ENCODE measurements at regions not wholly inside any gene's neighbourhood (a gene's known extent, or its start where the extent isn't known, plus 50 kb on each side); places are given as distances from the start of the nearest gene placed in this dataset.

- no peak for DNase-seq
- Histone ChIP-seq H3K9ac (ENCODE audit: insufficient read depth in 1 of 2, low read length in 2 of 2) (no peak overlapping the region), H3K9me3 (ENCODE audit: control insufficient read depth in 4 of 4, insufficient read depth in 3 of 4, low read length in 3 of 4) (peaks cover 0 to 5% (median 2%) of the 10 kb centered on the region in 4 donors), H3K36me3 (ENCODE audit: control insufficient read depth in 4 of 4, insufficient read depth in 4 of 4, low read length in 4 of 4) (no peaks in the 10 kb centered on the region), H3K4me3 (no peak overlapping the region), H3K4me1 (ENCODE audit: control insufficient read depth in 5 of 5, insufficient read depth in 5 of 5, low read length in 5 of 5) (no peaks in the 10 kb centered on the region), H3K27ac (ENCODE audit: low read depth in 1 of 2, low read length in 1 of 2) (no peak overlapping the region), H3K27me3 (ENCODE audit: control insufficient read depth in 3 of 3, insufficient read depth in 3 of 3, low read length in 2 of 3) (no peaks in the 10 kb centered on the region)
- WGBS, 2 donors = 63 to 65% methylated on average over 3 of the region's 3 CpGs
- TF ChIP-seq CTCF (IDR thresholded peaks at IDR 0.05; ENCODE audit: control extremely low read depth, extremely low read depth) = no peak
- no peak for ATAC-seq (ENCODE audit: insufficient read depth, low FRiP score)
Observed at GRCh38 chr12:58369576-58369975, 428.2 kb downstream of the ATP23 start.

- no peak overlapping the region for H3K4me3 ChIP-seq
- WGBS, 2 donors = 89 to 96% methylated on average over 3 of the region's 3 CpGs
- H3K27me3 ChIP-seq (ENCODE audit: control insufficient read depth in 3 of 3, insufficient read depth in 3 of 3, low read length in 2 of 3) = no peaks in the 10 kb centered on the region
- H3K9ac ChIP-seq (ENCODE audit: insufficient read depth in 1 of 2, low read length in 2 of 2) = no peak overlapping the region
- ATAC-seq (ENCODE audit: insufficient read depth, low FRiP score) (no peak), DNase-seq (no peak)
- TF ChIP-seq CTCF (IDR thresholded peaks at IDR 0.05; ENCODE audit: control extremely low read depth, extremely low read depth) = no peak
- no peaks in the 10 kb centered on the region for H3K4me1 ChIP-seq (ENCODE audit: control insufficient read depth in 5 of 5, insufficient read depth in 5 of 5, low read length in 5 of 5)
- H3K27ac ChIP-seq (ENCODE audit: low read depth in 1 of 2, low read length in 1 of 2) = no peak overlapping the region
- peaks cover 0 to 5% (median 2%) of the 10 kb centered on the region in 4 donors for H3K9me3 ChIP-seq (ENCODE audit: control insufficient read depth in 4 of 4, insufficient read depth in 3 of 4, low read length in 3 of 4)
- no peaks in the 10 kb centered on the region for H3K36me3 ChIP-seq (ENCODE audit: control insufficient read depth in 4 of 4, insufficient read depth in 4 of 4, low read length in 4 of 4)
Observed at GRCh38 chr12:58372298-58372697, 430.9 kb downstream of the ATP23 start.

GRCh38 chr12:58378028-58378427 lies 436.7 kb downstream of the ATP23 start:
- ATAC-seq (ENCODE audit: insufficient read depth, low FRiP score) = no peak

More at GRCh38 chr12:58378028-58378427, 436.7 kb downstream of the ATP23 start:
- no peak for TF ChIP-seq CTCF (IDR thresholded peaks at IDR 0.05; ENCODE audit: control extremely low read depth, extremely low read depth)
- Histone ChIP-seq H3K4me3 (no peak overlapping the region), H3K9me3 (ENCODE audit: control insufficient read depth in 4 of 4, insufficient read depth in 3 of 4, low read length in 3 of 4) (peaks cover 0 to 3% (median 0%) of the 10 kb centered on the region in 4 donors), H3K36me3 (ENCODE audit: control insufficient read depth in 4 of 4, insufficient read depth in 4 of 4, low read length in 4 of 4) (no peaks in the 10 kb centered on the region), H3K27me3 (ENCODE audit: control insufficient read depth in 3 of 3, insufficient read depth in 3 of 3, low read length in 2 of 3) (no peaks in the 10 kb centered on the region), H3K27ac (ENCODE audit: low read depth in 1 of 2, low read length in 1 of 2) (no peak overlapping the region), H3K4me1 (ENCODE audit: control insufficient read depth in 5 of 5, insufficient read depth in 5 of 5, low read length in 5 of 5) (no peaks in the 10 kb centered on the region), H3K9ac (ENCODE audit: insufficient read depth in 1 of 2, low read length in 2 of 2) (no peak overlapping the region)
- 89 to 96% methylated on average over 2 of the region's 2 CpGs for WGBS, 2 donors
- DNase-seq = no peak

Measured in lung (tissue), 11 donors.